Colonic mucosa (tissue), 4 donors: ENCODE measurements at regions not wholly inside any gene's neighbourhood (a gene's known extent, or its start where the extent isn't known, plus 50 kb on each side); places are given as distances from the start of the nearest gene placed in this dataset.

Experiments
- DNase-seq: peaks from one replicate; pipeline ENCODE4 v3.0.0-alpha.2; 2020
- H3K27ac ChIP-seq: fragments of 200-600 bp; one replicate; pipeline ENCODE4 v1.8.0; 2021
- H3K27me3 ChIP-seq: fragments of 200-600 bp; one replicate; pipeline ENCODE4 v1.8.0; 2021
- H3K36me3 ChIP-seq: fragments of 200-600 bp; one replicate; pipeline ENCODE4 v1.8.0; 2021
- H3K4me1 ChIP-seq: fragments of 200-600 bp; one replicate; pipeline ENCODE4 v1.8.0; 2021; ENCODE audit warnings: mild to moderate bottlenecking
- H3K4me3 ChIP-seq: fragments of 200-600 bp; one replicate; pipeline ENCODE4 v1.8.0; 2021
- H3K9ac ChIP-seq, 2 donors: one replicate each; pipeline ENCODE4 v1.7.0; 2013; ENCODE audit warnings: control low read depth in 2 of 2, low read depth in 2 of 2, low read length in 2 of 2
- H3K9me3 ChIP-seq: fragments of 200-600 bp; one replicate; pipeline ENCODE4 v1.8.0; 2021
- intact Hi-C: fragments of 100-400 bp; cut with DNase I; formaldehyde crosslinking; loops from one replicate; pipeline ENCODE4 v1.14.1; 2022
- TF ChIP-seq, protein P1 (sequence below): fragments of 200-600 bp; IDR thresholded peaks from one replicate; pipeline ENCODE4 v1.8.0; 2022; ENCODE audit warnings: antibody characterized with exemption, mild to moderate bottlenecking
- donor health status: healthy.
- donor health status: DM: no; HTN: no; CAD: no.
- donor health status: DM: no; HTN: no; CAD: no.

DNA sequence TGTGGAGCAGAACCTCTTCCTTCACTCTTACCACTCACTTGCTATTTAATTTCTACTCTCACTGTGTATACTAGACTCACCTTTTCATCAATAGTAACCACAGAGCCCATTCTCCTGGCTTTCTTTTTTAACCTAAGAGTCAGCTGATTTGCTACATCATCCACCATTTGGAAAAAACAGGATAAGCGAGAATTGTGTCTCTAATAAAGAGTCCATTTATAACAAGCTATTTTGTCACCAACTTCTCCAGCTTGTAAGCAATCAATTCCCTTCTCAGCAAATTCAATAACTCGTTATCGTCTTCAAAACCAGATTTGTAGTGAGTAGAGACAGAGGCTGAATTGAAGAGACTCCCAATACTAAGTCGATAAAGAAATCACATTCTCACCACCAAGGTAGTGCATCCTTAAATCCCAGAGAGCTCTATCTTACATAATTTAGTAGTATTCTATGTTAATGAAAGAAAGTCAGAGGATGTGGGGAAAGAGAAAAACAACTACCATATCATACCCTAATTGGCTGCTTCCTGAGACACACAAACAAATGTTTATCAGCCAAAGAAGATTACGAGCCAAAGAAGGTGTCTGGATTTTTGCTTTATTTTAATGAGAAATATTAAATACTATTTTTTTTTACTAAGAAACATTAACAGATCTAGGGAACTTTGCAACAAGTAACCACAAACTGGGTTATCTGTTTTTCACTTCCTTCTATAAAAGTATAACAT lies 52.5 kb upstream of the SPTBN1 start:
- TF ChIP-seq, protein P1, sequence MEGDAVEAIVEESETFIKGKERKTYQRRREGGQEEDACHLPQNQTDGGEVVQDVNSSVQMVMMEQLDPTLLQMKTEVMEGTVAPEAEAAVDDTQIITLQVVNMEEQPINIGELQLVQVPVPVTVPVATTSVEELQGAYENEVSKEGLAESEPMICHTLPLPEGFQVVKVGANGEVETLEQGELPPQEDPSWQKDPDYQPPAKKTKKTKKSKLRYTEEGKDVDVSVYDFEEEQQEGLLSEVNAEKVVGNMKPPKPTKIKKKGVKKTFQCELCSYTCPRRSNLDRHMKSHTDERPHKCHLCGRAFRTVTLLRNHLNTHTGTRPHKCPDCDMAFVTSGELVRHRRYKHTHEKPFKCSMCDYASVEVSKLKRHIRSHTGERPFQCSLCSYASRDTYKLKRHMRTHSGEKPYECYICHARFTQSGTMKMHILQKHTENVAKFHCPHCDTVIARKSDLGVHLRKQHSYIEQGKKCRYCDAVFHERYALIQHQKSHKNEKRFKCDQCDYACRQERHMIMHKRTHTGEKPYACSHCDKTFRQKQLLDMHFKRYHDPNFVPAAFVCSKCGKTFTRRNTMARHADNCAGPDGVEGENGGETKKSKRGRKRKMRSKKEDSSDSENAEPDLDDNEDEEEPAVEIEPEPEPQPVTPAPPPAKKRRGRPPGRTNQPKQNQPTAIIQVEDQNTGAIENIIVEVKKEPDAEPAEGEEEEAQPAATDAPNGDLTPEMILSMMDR, result no peak
- no peaks in the 10 kb centered on the region for H3K4me1 ChIP-seq
- H3K36me3 ChIP-seq, result no peaks in the 10 kb centered on the region
- no peak overlapping the region for H3K9ac ChIP-seq
- DNase-seq, result no peak
- H3K9me3 ChIP-seq, result no peaks in the 10 kb centered on the region
- H3K4me3 ChIP-seq, result no peak overlapping the region
- intact Hi-C loops, result no loop called here
- no peaks in the 10 kb centered on the region for H3K27me3 ChIP-seq
- no peak overlapping the region for H3K27ac ChIP-seq

DNA sequence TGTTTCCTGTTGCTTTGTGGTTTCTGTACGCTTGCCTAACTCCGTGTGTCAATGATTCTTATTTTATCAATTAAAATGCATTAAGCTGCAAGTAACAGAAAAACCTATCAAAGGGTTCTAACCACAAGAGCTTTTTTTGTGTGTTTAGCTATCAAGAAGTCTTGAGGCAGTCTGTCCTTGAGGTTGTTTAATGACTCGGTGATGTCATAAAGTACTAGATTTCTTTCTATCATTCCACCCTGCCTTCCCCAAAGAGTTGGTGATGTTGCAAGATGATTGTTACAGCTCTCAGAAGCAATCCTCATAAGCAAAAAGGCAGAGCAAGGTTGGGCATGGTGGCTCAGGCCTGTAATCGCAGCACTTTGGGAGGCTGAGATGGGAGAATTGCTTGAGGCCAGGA lies 51.9 kb upstream of the SPTBN1 start:
- intact Hi-C loops, result no loop called here
- H3K27ac ChIP-seq, result no peak overlapping the region
- H3K9ac ChIP-seq, result no peak overlapping the region
- no peaks in the 10 kb centered on the region for H3K9me3 ChIP-seq
- H3K36me3 ChIP-seq, result no peaks in the 10 kb centered on the region
- no peaks in the 10 kb centered on the region for H3K27me3 ChIP-seq
- TF ChIP-seq, protein P1, result no peak
- DNase-seq, result no peak
- no peaks in the 10 kb centered on the region for H3K4me1 ChIP-seq
- H3K4me3 ChIP-seq, result no peak overlapping the region

- H3K9ac ChIP-seq, result no peak overlapping the region
- no peak overlapping the region for H3K4me3 ChIP-seq
- TF ChIP-seq, protein P1, result no peak
- H3K36me3 ChIP-seq, result no peaks in the 10 kb centered on the region
- no peaks in the 10 kb centered on the region for H3K9me3 ChIP-seq
- DNase-seq, result no peak
- intact Hi-C loops, result no loop called here
- no peak overlapping the region for H3K27ac ChIP-seq
- H3K27me3 ChIP-seq, result no peaks in the 10 kb centered on the region
- H3K4me1 ChIP-seq, result no peaks in the 10 kb centered on the region
These were observed 50.1 kb upstream of the SPTBN1 start for GRCh38 chr2:54406031-54406430.
